ENCODE measurements at regions not wholly inside any gene's neighbourhood (a gene's known extent, or its start where the extent isn't known, plus 50 kb on each side); places are given as distances from the start of the nearest gene placed in this dataset.

GRCh38 chr12:66925083-66925482, 246.2 kb upstream of the GRIP1 start:
- H3K4me3 ChIP-seq (ENCODE audit: low read depth, low read length) = no peak overlapping the region
- TF ChIP-seq CTCF (IDR thresholded peaks at IDR 0.05; ENCODE audit: borderline replicate concordance, insufficient read depth, low read depth, low read length) = no peak

- TF ChIP-seq CTCF (IDR thresholded peaks at IDR 0.05; ENCODE audit: borderline replicate concordance, insufficient read depth, low read depth, low read length) = no peak
Observed at GRCh38 chr12:66929121-66929520, 250.2 kb upstream of the GRIP1 start.

GRCh38 chr12:66931091-66931490, 252.2 kb upstream of the GRIP1 start:
- no peak overlapping the region for H3K4me3 ChIP-seq (ENCODE audit: low read depth, low read length)
- TF ChIP-seq CTCF (IDR thresholded peaks at IDR 0.05; ENCODE audit: borderline replicate concordance, insufficient read depth, low read depth, low read length) = no peak

More at GRCh38 chr12:66929121-66929520, 250.2 kb upstream of the GRIP1 start:
- no peak overlapping the region for H3K4me3 ChIP-seq (ENCODE audit: low read depth, low read length)

- no peak overlapping the region for H3K4me3 ChIP-seq (ENCODE audit: low read depth, low read length)
- TF ChIP-seq CTCF (IDR thresholded peaks at IDR 0.05; ENCODE audit: borderline replicate concordance, insufficient read depth, low read depth, low read length) = no peak
Observed at GRCh38 chr12:66932126-66932525, 253.2 kb upstream of the GRIP1 start.

GRCh38 chr12:66934302-66935062, 255.6 kb upstream of the GRIP1 start:
- TF ChIP-seq CTCF (IDR thresholded peaks at IDR 0.05; ENCODE audit: borderline replicate concordance, insufficient read depth, low read depth, low read length) = no peak

GRCh38 chr12:66941150-66941549, 262.3 kb upstream of the GRIP1 start:
- TF ChIP-seq CTCF (IDR thresholded peaks at IDR 0.05; ENCODE audit: borderline replicate concordance, insufficient read depth, low read depth, low read length) = no peak
- no peak overlapping the region for H3K4me3 ChIP-seq (ENCODE audit: low read depth, low read length)

More at GRCh38 chr12:66934302-66935062, 255.6 kb upstream of the GRIP1 start:
- H3K4me3 ChIP-seq (ENCODE audit: low read depth, low read length) = no peak overlapping the region

All from GM12875 (cell line).